HepG2 (cell line): ENCODE measurements at regions not wholly inside any gene's neighbourhood (a gene's known extent, or its start where the extent isn't known, plus 50 kb on each side); places are given as distances from the start of the nearest gene placed in this dataset.

Experiments
- ATF4 ChIP-seq, 2 experiments: fragments of 450-650 bp in 1 of 2; sonication (generic) in 1 of 2; formaldehyde crosslinking; IDR thresholded peaks; 2 replicates each; pipeline versions ENCODE4 v1.5.0 to v1.8.0; 2020 to 2022; ENCODE audit warnings: mild to moderate bottlenecking in 1 of 2, missing genetic modification reagents in 1 of 2
- HCFC1 ChIP-seq: fragments of 150-350 bp; IDR thresholded peaks from 2 replicates; pipeline ENCODE4 v1.6.1; 2014; ENCODE audit warnings: low read depth, low read length
- MEF2D ChIP-seq: sonication (generic); formaldehyde crosslinking; IDR thresholded peaks from 2 replicates; pipeline ENCODE4 v1.5.1; 2020; ENCODE audit warnings: mild to moderate bottlenecking, missing genetic modification reagents
- PATZ1 ChIP-seq: sonication (generic); formaldehyde crosslinking; IDR thresholded peaks from 2 replicates; pipeline ENCODE4 v1.4.0; 2020; ENCODE audit warnings: missing genetic modification reagents
- POLR2A ChIP-seq, 2 experiments: IDR thresholded peaks; 2 replicates each; pipeline ENCODE4 v1.6.1; 2011; ENCODE audit warnings: low read depth in 2 of 2, low read length in 2 of 2, mild to moderate bottlenecking in 1 of 2, moderate library complexity in 1 of 2; ENCODE audit not compliant: insufficient read depth in 1 of 2
- SP2 ChIP-seq: sonication (generic); formaldehyde crosslinking; IDR thresholded peaks from 2 replicates; pipeline ENCODE4 v1.5.1; 2020; ENCODE audit warnings: mild to moderate bottlenecking, missing genetic modification reagents

- TF ChIP-seq POLR2A (IDR thresholded peaks at IDR 0.05; ENCODE audit: insufficient read depth in 1 of 2, low read depth in 2 of 2, low read length in 2 of 2) = no peak
- no peak for TF ChIP-seq HCFC1
- no peak for TF ChIP-seq ATF4 (CRISPR knock-in tag; IDR thresholded peaks at IDR 0.05)
- TF ChIP-seq SP2 = no peak
- TF ChIP-seq PATZ1 (CRISPR knock-in tag) = no peak
- TF ChIP-seq MEF2D (CRISPR knock-in tag) = no peak
Measured at GRCh38 chr1:219264561-219264960, 90.9 kb downstream of the LYPLAL1 start.
